HepG2 (cell line): ENCODE measurements at regions not wholly inside any gene's neighbourhood (a gene's known extent, or its start where the extent isn't known, plus 50 kb on each side); places are given as distances from the start of the nearest gene placed in this dataset.

Source experiments
- ATAC-seq: fragments of 200-7000 bp; cut with Tn5 transposase; 3 replicates; pipeline ENCODE4 v1.9.1; 2020; ENCODE audit warnings: mild to moderate bottlenecking, moderate library complexity
- BruUV-seq: library from RNA; stranded (reverse); fragments of 400-500 nt; replicated peaks from 2 replicates; lab custom pipeline; 2021; lab: Mats Ljungman, UMichigan
- CTCF ChIA-PET: fragments of 300-600 bp; formaldehyde crosslinking; extraction: SDS; loops from one replicate; lab custom pipeline; 2021; ENCODE audit warnings: low total read pairs, inconsistent platforms, low intra/inter-chr PET ratio; lab: Yijun Ruan, JAX
- POLR2A ChIA-PET: fragments of 350-600 bp; sonication (Branson Sonifier 250); formaldehyde crosslinking; loops from one replicate; lab custom pipeline; 2020; ENCODE audit warnings: antibody characterized with exemption, inconsistent platforms; lab: Yijun Ruan, JAX
- DNase-seq: peaks from one replicate; pipeline ENCODE4 v3.0.0-alpha.2; 2015; ENCODE audit warnings: low spot score
- FAIRE-seq: peaks from 3 replicates; lab custom pipeline; 2011; peaks lifted over from hg19 to GRCh38; lab: Jason Lieb, UNC
- H2AFZ ChIP-seq: one replicate; pipeline ENCODE4 v1.6.1; 2011; ENCODE audit warnings: low read length, inconsistent platforms
- H3K27ac ChIP-seq: fragments of 300-600 bp; 3 replicates; pipeline ENCODE4 v1.8.0; 2011; ENCODE audit warnings: mixed run types, mild to moderate bottlenecking, mixed read lengths, low read length, inconsistent platforms; ENCODE audit not compliant: insufficient read depth; ENCODE audit errors: extremely low read length
- H3K27me3 ChIP-seq, 2 experiments: fragments of 200-600 bp in 1 of 2; 2 replicates in 1 of 2; 3 replicates in 1 of 2; pipeline versions ENCODE4 v1.6.0 to v1.8.0; 2011; ENCODE audit warnings: low read length in 2 of 2, mild to moderate bottlenecking in 2 of 2, moderate library complexity in 2 of 2, inconsistent platforms in 1 of 2; ENCODE audit not compliant: insufficient read depth in 2 of 2, control insufficient read depth in 1 of 2
- H3K36me3 ChIP-seq, 2 experiments: fragments of 200-600 bp in 1 of 2; replicated peaks in 1 of 2; 2 replicates in 1 of 2; 3 replicates in 1 of 2; pipeline versions ENCODE4 v1.5.1 to v1.8.0; 2011; ENCODE audit warnings: low read length in 2 of 2, inconsistent platforms in 1 of 2; ENCODE audit not compliant: insufficient read depth in 2 of 2, control insufficient read depth in 1 of 2
- H3K4me1 ChIP-seq: 2 replicates; pipeline ENCODE4 v1.5.1; 2012; ENCODE audit warnings: low read length, inconsistent platforms; ENCODE audit not compliant: insufficient read depth
- H3K4me2 ChIP-seq: 2 replicates; pipeline ENCODE4 v1.6.0; 2011; ENCODE audit warnings: low read depth, low read length, inconsistent platforms
- H3K4me3 ChIP-seq, 3 experiments: fragments of 200-600 bp in 1 of 3; sonication (generic), shearing (Covaris generic) in 1 of 3; replicated peaks in 1 of 3; 2 replicates each; pipeline ENCODE4 v1.5.1; 2011 to 2016; ENCODE audit warnings: low read length in 3 of 3, inconsistent platforms in 2 of 3, low read depth in 2 of 3, mild to moderate bottlenecking in 2 of 3, control low read depth in 1 of 3, mixed read lengths in 1 of 3; ENCODE audit not compliant: insufficient read depth in 1 of 3
- H3K79me2 ChIP-seq: one replicate; pipeline ENCODE4 v1.6.1; 2011; ENCODE audit warnings: low read length, inconsistent platforms; ENCODE audit not compliant: insufficient read depth
- H3K9ac ChIP-seq: 2 replicates; pipeline ENCODE4 v1.6.0; 2011; ENCODE audit warnings: mild to moderate bottlenecking, low read depth, low read length, inconsistent platforms; ENCODE audit not compliant: insufficient read depth
- H3K9me3 ChIP-seq: 2 replicates; pipeline ENCODE4 v1.5.1; 2012; ENCODE audit warnings: mild to moderate bottlenecking, low read length
- H4K20me1 ChIP-seq: 2 replicates; pipeline ENCODE4 v1.6.0; 2011; ENCODE audit warnings: inconsistent platforms, mild to moderate bottlenecking, low read length, moderate library complexity; ENCODE audit not compliant: insufficient read depth
- AGO1 ChIP-seq: fragments of 200-400 bp; formaldehyde crosslinking; IDR thresholded peaks from 2 replicates; pipeline ENCODE4 v1.6.1; 2017; ENCODE audit warnings: mild to moderate bottlenecking, low read depth, low read length, moderate library complexity; ENCODE audit not compliant: poor library complexity, severe bottlenecking
- FIP1L1 ChIP-seq: fragments of 200-400 bp; formaldehyde crosslinking; IDR thresholded peaks from 2 replicates; pipeline ENCODE4 v1.6.1; 2018; ENCODE audit warnings: low read depth, mild to moderate bottlenecking, low read length, moderate library complexity, borderline replicate concordance; ENCODE audit not compliant: insufficient read depth
- FOXA1 ChIP-seq, 2 experiments: fragments of 450-650 bp in 1 of 2; sonication (generic) in 1 of 2; formaldehyde crosslinking in 1 of 2; IDR thresholded peaks; 2 replicates each; pipeline versions ENCODE4 v1.4.0 to v1.6.1; 2016 to 2020; ENCODE audit warnings: missing genetic modification reagents in 1 of 2
- KLF12 ChIP-seq: sonication (generic); formaldehyde crosslinking; IDR thresholded peaks from 2 replicates; pipeline ENCODE4 v1.4.0; 2020; ENCODE audit warnings: missing genetic modification reagents, borderline replicate concordance
- NCOA1 ChIP-seq: sonication (generic); formaldehyde crosslinking; IDR thresholded peaks from 2 replicates; pipeline ENCODE4 v1.9.0; 2021; ENCODE audit warnings: missing genetic modification reagents
- PCBP1 ChIP-seq: fragments of 200-400 bp; formaldehyde crosslinking; IDR thresholded peaks from 2 replicates; pipeline ENCODE4 v1.6.1; 2017; ENCODE audit warnings: mild to moderate bottlenecking, low read depth, low read length, borderline replicate concordance
- PRDM4 ChIP-seq: sonication (generic); formaldehyde crosslinking; IDR thresholded peaks from 2 replicates; pipeline ENCODE4 v1.9.0; 2021; ENCODE audit warnings: missing genetic modification reagents, borderline replicate concordance
- SALL1 ChIP-seq: sonication (generic); formaldehyde crosslinking; IDR thresholded peaks from 2 replicates; pipeline ENCODE4 v1.8.0; 2022; ENCODE audit warnings: mild to moderate bottlenecking, missing genetic modification reagents
- SRSF4 ChIP-seq: fragments of 200-400 bp; formaldehyde crosslinking; IDR thresholded peaks from one replicate; pipeline ENCODE4 v1.6.1; 2018; ENCODE audit warnings: mild to moderate bottlenecking, low read depth, low read length, moderate library complexity; ENCODE audit not compliant: poor library complexity, severe bottlenecking
- TAF1 ChIP-seq: sonication (generic); formaldehyde crosslinking; IDR thresholded peaks from 2 replicates; pipeline ENCODE4 v1.4.0; 2020; ENCODE audit warnings: missing genetic modification reagents
- ZNF136 ChIP-seq: sonication (generic); formaldehyde crosslinking; IDR thresholded peaks from 2 replicates; pipeline ENCODE4 v1.8.1; 2022; ENCODE audit warnings: low read depth, mild to moderate bottlenecking, moderate library complexity, missing genetic modification reagents
- ZNF253 ChIP-seq: sonication (generic); formaldehyde crosslinking; IDR thresholded peaks from 2 replicates; pipeline ENCODE4 v1.8.0; 2022; ENCODE audit warnings: mild to moderate bottlenecking, missing genetic modification reagents, borderline replicate concordance
- ZNF326 ChIP-seq: sonication (generic); formaldehyde crosslinking; IDR thresholded peaks from 2 replicates; pipeline ENCODE4 v1.4.0; 2020; ENCODE audit warnings: missing genetic modification reagents, borderline replicate concordance
- ZNF34 ChIP-seq: sonication (generic); formaldehyde crosslinking; IDR thresholded peaks from 2 replicates; pipeline ENCODE4 v1.4.0; 2020; ENCODE audit warnings: mild to moderate bottlenecking, missing genetic modification reagents, borderline replicate concordance
- ZNF44 ChIP-seq: sonication (generic); formaldehyde crosslinking; IDR thresholded peaks from 2 replicates; pipeline ENCODE4 v1.5.1; 2020; ENCODE audit warnings: mild to moderate bottlenecking, missing genetic modification reagents
- ZNF451 ChIP-seq: sonication (generic); formaldehyde crosslinking; IDR thresholded peaks from 2 replicates; pipeline ENCODE4 v1.5.0; 2020; ENCODE audit warnings: mild to moderate bottlenecking, missing genetic modification reagents
- WGBS: methylation state at CpG from one replicate; pipeline ENCODE4 v1.1.6; 2017; ENCODE audit warnings: low lambda C conversion rate; 5-methylcytosine and 5-hydroxymethylcytosine counted together
- in situ Hi-C: cut with HindIII; loops from 2 replicates; pipeline ENCODE4 v1.10.0; 2017; ENCODE audit warnings: low pct_unique_long_range_greater_than_20kb; ENCODE audit not compliant: extremely low pct_ligation_motif_present
- intact Hi-C: fragments of 100-400 bp; cut with micrococcal nuclease; formaldehyde crosslinking; loops from one replicate; pipeline ENCODE4 v1.10.0; 2022; ENCODE audit not compliant: unreplicated experiment
- TF ChIP-seq, protein P1 (sequence below): sonication (generic); formaldehyde crosslinking; IDR thresholded peaks from 2 replicates; pipeline ENCODE4 v1.4.0; 2020; ENCODE audit warnings: missing genetic modification reagents, borderline replicate concordance
- TF ChIP-seq, protein P2 (sequence below): IDR thresholded peaks from 2 replicates; pipeline ENCODE4 v1.6.1; 2018; ENCODE audit warnings: missing genetic modification reagents

GRCh38 chr1:162977944-162978568, 91.1 kb upstream of the RGS4 start (continued):
- TF ChIP-seq SALL1 (CRISPR knock-in tag): no peak
- TF ChIP-seq AGO1: no peak
- no peak for TF ChIP-seq NCOA1 (CRISPR knock-in tag)
- no peak for TF ChIP-seq ZNF34
- TF ChIP-seq ZNF136: no peak
- TF ChIP-seq PCBP1: no peak
- TF ChIP-seq, all 625 proteins: peak for 0

- no peak overlapping the region for H3K4me3 ChIP-seq
- H3K4me2 ChIP-seq: no peak overlapping the region
- ChIA-PET POLR2A (no interaction called here), CTCF (no interaction called here)
- no peaks in the 10 kb centered on the region; a peak in 1 of 5 replicates for H3K27me3 ChIP-seq
- no peak for FAIRE-seq
- no peaks in the 10 kb centered on the region for H3K4me1 ChIP-seq
- DNase-seq: no peak
- H3K36me3 ChIP-seq: no peaks in the 10 kb centered on the region
- H3K9me3 ChIP-seq: no peaks in the 10 kb centered on the region
- no peaks in the 10 kb centered on the region for H3K79me2 ChIP-seq
- no peak for ATAC-seq
- intact Hi-C loops: no loop called here
- H2AFZ ChIP-seq: no peak overlapping the region
- H3K9ac ChIP-seq: no peak overlapping the region
- no peaks in the 10 kb centered on the region for H4K20me1 ChIP-seq
- whole genome bisulfite sequencing: 16% methylated on average over 3 of the region's 3 CpGs
- no TSS peak for BruUV-seq
- in situ Hi-C loops: no loop called here
- H3K27ac ChIP-seq: no peak overlapping the region
- no peak for TF ChIP-seq SRSF4
- TF ChIP-seq FOXA1 (IDR thresholded peaks at IDR 0.05): no peak
- no peak for TF ChIP-seq FOXA1 (CRISPR knock-in tag; IDR thresholded peaks at IDR 0.05)
- TF ChIP-seq TAF1 (CRISPR knock-in tag): no peak
- no peak for TF ChIP-seq ZNF326
- TF ChIP-seq, protein P1, sequence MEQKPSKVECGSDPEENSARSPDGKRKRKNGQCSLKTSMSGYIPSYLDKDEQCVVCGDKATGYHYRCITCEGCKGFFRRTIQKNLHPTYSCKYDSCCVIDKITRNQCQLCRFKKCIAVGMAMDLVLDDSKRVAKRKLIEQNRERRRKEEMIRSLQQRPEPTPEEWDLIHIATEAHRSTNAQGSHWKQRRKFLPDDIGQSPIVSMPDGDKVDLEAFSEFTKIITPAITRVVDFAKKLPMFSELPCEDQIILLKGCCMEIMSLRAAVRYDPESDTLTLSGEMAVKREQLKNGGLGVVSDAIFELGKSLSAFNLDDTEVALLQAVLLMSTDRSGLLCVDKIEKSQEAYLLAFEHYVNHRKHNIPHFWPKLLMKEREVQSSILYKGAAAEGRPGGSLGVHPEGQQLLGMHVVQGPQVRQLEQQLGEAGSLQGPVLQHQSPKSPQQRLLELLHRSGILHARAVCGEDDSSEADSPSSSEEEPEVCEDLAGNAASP (CRISPR knock-in tag): no peak
- no peak for TF ChIP-seq FIP1L1
- TF ChIP-seq, protein P2, sequence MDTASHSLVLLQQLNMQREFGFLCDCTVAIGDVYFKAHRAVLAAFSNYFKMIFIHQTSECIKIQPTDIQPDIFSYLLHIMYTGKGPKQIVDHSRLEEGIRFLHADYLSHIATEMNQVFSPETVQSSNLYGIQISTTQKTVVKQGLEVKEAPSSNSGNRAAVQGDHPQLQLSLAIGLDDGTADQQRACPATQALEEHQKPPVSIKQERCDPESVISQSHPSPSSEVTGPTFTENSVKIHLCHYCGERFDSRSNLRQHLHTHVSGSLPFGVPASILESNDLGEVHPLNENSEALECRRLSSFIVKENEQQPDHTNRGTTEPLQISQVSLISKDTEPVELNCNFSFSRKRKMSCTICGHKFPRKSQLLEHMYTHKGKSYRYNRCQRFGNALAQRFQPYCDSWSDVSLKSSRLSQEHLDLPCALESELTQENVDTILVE (CRISPR knock-in tag): no peak
- TF ChIP-seq ZNF253: no peak
- TF ChIP-seq ZNF451: no peak
- TF ChIP-seq KLF12 (CRISPR knock-in tag): no peak
- no peak for TF ChIP-seq ZNF44 (CRISPR knock-in tag)
- TF ChIP-seq PRDM4 (CRISPR knock-in tag): no peak
These were observed 92.5 kb upstream of the RGS4 start for GRCh38 chr1:162976628-162977027.
